Muscle layer of duodenum (tissue), 2 donors: ENCODE measurements at regions not wholly inside any gene's neighbourhood (a gene's known extent, or its start where the extent isn't known, plus 50 kb on each side); places are given as distances from the start of the nearest gene placed in this dataset.

Experiments used
- H3K27ac ChIP-seq: one replicate; pipeline ENCODE4 v1.7.0; 2013; ENCODE audit warnings: mild to moderate bottlenecking, low read length
- H3K27me3 ChIP-seq: one replicate; pipeline ENCODE4 v1.7.0; 2013; ENCODE audit warnings: low read depth, mild to moderate bottlenecking, control low read depth, low read length
- H3K36me3 ChIP-seq, 2 donors: one replicate each; pipeline ENCODE4 v1.7.0; 2013; ENCODE audit warnings: low read length in 2 of 2, control low read depth in 1 of 2, mild to moderate bottlenecking in 1 of 2; ENCODE audit not compliant: insufficient read depth in 2 of 2, control insufficient read depth in 1 of 2
- H3K4me1 ChIP-seq, 2 donors: one replicate each; pipeline ENCODE4 v1.7.0; 2013; ENCODE audit warnings: low read length in 2 of 2, mild to moderate bottlenecking in 2 of 2, control low read depth in 1 of 2, moderate library complexity in 1 of 2; ENCODE audit not compliant: insufficient read depth in 2 of 2, control insufficient read depth in 1 of 2
- H3K4me3 ChIP-seq, 2 donors: one replicate each; pipeline ENCODE4 v1.7.0; 2013; ENCODE audit warnings: low read length in 2 of 2, low read depth in 1 of 2, mild to moderate bottlenecking in 1 of 2
- H3K9me3 ChIP-seq, 2 donors: one replicate each; pipeline ENCODE4 v1.7.0; 2013; ENCODE audit warnings: low read length in 2 of 2, control low read depth in 1 of 2, mild to moderate bottlenecking in 1 of 2; ENCODE audit not compliant: control insufficient read depth in 1 of 2
- donor health status: healthy.

DNA sequence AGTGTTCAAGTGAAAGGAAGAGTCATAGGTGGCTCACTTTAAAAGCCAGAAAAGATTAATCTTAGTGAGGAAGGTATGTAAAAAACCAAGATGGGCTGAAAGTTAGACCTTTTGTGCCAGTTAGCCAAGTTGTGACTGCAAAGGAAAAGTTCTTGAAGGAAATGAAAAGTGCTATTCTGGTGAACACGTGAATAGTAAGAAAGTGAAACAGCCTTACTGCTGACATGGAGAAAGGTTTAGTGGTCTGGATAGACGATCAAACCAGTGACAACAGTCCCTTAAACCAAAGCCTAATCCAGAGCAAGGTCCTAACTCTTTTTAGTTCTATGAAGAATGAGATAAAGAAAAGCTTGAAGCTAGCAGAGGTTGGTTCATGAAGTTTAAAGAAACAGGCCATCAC, 106.4 kb downstream of the CTH start:
- Histone ChIP-seq H3K4me1 (no peaks in the 10 kb centered on the region), H3K4me3 (no peak overlapping the region), H3K36me3 (no peaks in the 10 kb centered on the region), H3K27ac (no peak overlapping the region), H3K27me3 (no peaks in the 10 kb centered on the region), H3K9me3 (no peaks in the 10 kb centered on the region)

DNA sequence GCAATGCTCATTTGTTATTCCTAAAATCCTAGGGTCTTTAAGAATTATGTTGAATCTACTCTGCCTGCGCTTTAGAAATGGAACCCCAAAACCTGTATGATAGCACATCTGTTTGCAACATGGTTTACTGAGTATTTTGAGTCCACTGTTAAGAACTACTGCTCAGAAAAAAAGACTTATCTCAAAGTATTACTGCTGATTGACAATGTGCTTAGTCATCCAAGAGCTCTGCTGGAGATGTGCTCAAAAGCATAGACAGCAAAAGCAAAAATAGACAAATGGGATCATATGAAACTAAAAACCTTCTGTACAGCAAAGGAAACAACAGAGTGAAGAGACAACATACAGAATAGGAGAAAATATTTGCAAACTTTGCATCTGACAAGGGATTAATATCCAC, 107.0 kb downstream of the CTH start:
- no peaks in the 10 kb centered on the region for H3K4me1 ChIP-seq
- H3K27ac ChIP-seq, result no peak overlapping the region
- no peak overlapping the region for H3K4me3 ChIP-seq
- no peaks in the 10 kb centered on the region for H3K27me3 ChIP-seq
- H3K9me3 ChIP-seq, result no peaks in the 10 kb centered on the region
- no peaks in the 10 kb centered on the region for H3K36me3 ChIP-seq

DNA sequence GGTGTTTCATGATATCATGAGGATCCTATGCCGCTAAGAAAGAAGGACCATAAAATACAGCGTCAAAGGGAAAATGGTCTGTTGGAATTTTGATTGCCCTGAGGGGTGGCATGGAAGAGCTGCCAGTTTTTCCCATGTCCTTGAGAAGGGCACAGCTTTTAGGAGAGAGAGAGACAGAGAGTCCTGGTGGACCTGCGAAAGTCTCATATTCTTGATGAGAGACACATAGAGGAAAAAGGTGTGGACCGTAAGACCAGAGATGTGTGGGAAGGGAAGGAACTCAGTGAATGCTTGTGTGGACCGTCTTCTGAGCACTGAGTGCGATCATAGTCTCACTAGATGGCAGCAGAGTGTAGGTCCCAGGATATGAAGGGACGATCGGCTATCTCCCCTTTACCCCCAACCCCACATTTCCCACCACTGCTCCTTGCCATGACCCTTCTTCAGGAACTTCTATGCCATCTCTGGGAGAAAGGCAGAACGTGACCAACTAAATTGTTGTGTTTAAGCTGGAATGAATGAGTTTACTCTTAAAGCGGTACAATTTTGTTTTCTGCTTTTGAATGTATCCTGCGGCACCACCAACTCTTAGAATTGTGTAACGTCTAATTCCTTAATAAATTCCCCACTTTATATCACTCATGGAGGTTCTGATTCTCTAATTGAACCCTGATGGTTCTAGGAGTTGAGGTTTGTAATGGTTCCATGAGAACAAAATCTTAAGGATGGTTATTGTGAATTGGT, 117.7 kb downstream of the CTH start:
- H3K9me3 ChIP-seq, result no peaks in the 10 kb centered on the region
- no peak overlapping the region for H3K4me3 ChIP-seq
- no peaks in the 10 kb centered on the region for H3K27me3 ChIP-seq
- no peaks in the 10 kb centered on the region for H3K4me1 ChIP-seq
- H3K36me3 ChIP-seq, result no peaks in the 10 kb centered on the region
- no peak overlapping the region for H3K27ac ChIP-seq

DNA sequence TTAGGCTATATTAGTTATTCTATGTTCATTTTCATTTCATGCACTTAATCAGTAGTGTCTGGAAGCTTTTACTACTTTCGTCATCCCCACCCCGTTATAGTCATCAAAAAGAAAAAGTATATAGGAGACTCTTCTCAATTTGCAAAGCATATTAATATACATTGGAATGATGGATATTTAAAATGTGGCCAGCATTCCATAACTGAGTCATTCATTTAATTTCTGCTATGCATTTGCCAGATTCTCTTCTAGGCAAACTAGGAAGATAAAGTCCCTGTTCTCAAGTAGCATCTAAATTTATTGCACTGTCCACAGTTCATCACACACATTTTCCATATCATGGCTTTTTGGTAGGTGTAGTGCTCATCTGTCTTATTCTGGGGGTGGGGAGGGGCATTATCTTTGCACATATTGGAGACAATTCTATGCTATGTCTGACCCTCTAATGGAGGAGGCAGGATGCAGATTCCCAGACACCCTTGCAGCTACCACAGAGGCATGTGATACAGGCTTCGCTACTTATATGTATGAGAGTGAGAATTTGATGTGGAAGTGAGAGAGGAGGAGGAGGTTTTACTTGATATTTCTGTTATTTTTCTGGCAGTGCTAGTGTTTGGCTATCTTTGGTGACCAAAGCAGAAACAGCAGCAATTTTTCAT, 125.8 kb downstream of the CTH start:
- H3K27me3 ChIP-seq, result no peaks in the 10 kb centered on the region
- H3K4me3 ChIP-seq, result no peak overlapping the region
- no peaks in the 10 kb centered on the region for H3K9me3 ChIP-seq
- no peaks in the 10 kb centered on the region for H3K36me3 ChIP-seq
- H3K27ac ChIP-seq, result no peak overlapping the region
- no peaks in the 10 kb centered on the region for H3K4me1 ChIP-seq

DNA sequence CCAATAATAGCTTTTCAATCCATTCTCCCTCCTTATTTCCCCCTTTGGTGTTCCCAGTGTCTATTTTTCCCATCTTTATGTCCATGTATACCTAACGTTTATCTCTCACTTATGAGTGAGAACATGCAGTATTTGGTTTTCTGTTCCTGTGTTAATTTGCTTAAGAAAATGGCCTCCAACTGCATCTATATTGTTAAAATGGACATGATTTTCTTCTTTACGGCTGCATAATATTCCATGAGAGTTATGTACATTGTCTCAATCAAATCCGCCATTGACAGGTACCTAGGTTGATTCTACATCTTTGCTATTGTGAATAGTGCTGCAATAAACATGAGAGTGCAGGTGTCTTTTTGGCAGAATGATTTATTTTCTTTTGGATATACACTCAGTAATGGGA, 126.7 kb downstream of the CTH start:
- H3K9me3 ChIP-seq, result no peaks in the 10 kb centered on the region
- no peaks in the 10 kb centered on the region for H3K4me1 ChIP-seq
- no peaks in the 10 kb centered on the region for H3K36me3 ChIP-seq
- H3K4me3 ChIP-seq, result no peak overlapping the region
- H3K27me3 ChIP-seq, result no peaks in the 10 kb centered on the region
- no peak overlapping the region for H3K27ac ChIP-seq

DNA sequence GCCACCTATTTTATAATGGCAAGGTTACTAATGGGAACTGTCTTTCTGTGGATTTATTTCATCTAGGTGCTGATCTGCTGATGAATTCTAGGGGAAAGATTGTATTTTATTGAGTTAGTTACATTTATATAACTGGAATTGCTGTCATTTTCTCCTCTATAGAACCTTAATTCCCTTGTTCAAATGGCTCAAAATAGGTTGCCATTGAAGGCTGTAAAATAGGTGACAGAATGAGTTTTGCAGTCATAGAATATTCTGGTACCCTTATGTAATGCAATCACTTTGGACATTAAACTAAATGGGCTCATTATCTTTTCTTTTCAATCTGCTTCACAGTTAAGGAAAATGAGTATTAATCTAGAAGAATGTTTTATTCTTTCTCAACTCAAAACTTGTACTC, 131.0 kb downstream of the CTH start:
- H3K4me3 ChIP-seq, result no peak overlapping the region
- no peaks in the 10 kb centered on the region for H3K9me3 ChIP-seq
- no peak overlapping the region for H3K27ac ChIP-seq
- H3K36me3 ChIP-seq, result no peaks in the 10 kb centered on the region
- no peaks in the 10 kb centered on the region for H3K4me1 ChIP-seq
- no peaks in the 10 kb centered on the region for H3K27me3 ChIP-seq

DNA sequence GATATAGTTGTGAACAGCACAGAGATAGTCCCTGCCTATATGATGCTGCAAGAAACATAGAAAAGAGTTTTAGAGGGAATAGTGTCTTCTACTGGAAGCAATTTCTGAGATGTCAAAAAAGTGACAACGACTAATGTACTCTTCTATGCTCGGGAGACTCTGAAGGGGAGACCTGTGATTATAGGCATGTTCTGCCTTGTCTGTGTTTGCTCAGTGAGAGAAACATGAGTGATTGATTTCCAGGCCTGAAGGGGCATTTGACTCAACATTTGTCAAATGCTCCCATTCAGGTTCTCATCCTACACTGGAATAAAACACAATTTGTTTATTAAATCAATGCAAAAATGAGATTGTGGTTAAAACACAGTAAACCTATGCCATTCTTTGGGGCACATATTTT, 131.8 kb downstream of the CTH start:
- no peak overlapping the region for H3K4me3 ChIP-seq
- H3K9me3 ChIP-seq, result no peaks in the 10 kb centered on the region
- H3K27me3 ChIP-seq, result no peaks in the 10 kb centered on the region
- no peak overlapping the region for H3K27ac ChIP-seq
- no peaks in the 10 kb centered on the region for H3K36me3 ChIP-seq
- no peaks in the 10 kb centered on the region for H3K4me1 ChIP-seq

DNA sequence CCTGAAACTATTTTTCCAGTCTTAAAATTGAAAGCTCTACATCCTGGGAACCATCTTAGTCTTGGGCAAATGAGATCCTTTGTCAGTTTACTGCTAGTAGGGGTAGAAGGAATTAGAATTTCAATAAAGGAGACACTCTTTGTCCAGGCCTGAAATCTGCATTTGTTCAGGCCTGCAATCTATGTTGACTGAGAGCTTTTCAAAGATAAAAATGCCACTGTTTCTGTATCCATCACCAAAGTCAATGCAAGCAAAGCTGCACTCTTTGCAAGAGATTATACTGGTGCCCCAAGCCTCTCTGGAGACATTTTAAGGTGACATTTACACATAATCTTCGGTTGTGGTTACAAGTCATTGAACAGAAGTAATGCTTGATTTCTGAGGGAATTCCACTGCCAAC, 135.7 kb downstream of the CTH start:
- Histone ChIP-seq H3K9me3 (no peaks in the 10 kb centered on the region), H3K36me3 (no peaks in the 10 kb centered on the region), H3K27ac (no peak overlapping the region), H3K27me3 (no peaks in the 10 kb centered on the region), H3K4me1 (no peaks in the 10 kb centered on the region), H3K4me3 (no peak overlapping the region)

DNA sequence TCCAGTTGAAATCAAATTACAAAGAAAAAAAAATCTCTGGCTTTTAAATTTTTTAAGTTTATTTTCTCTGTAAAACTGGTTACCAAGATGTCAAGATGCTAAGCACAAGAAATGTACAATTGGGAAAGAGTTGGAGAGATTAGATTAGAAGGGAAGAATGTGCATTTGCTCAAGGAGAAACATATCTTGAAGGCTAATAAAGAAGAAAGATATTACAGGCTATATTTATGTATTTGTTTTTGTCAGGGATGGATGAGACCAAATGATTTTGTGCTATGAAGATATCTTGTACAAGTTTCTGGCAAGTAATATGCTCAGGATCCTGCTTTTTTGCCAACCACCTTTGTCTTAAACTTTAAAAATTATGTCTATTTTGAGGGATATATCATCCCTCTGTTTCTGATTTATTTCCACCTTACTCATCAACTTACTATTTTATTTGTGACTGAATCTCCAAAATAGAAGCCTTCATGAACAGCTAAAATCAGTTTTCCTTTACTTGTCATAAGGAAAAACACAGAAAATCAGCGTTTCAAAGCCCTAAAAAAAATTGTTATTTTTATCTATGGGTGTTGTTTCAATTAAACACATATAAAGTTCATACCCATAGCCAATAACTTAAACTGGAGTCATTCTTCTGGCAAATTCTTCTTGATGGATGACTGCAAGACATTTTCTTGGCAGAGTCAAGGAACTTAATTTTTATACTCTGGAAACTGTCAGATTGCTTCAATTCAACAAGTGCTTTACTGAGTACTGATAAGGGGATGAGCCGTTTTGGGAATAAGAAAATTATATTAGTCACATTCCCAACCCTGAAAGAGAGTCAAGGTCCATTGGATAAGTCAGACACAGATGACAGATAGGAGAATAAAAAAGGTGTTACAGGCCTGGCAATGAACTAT, 141.8 kb downstream of the CTH start:
- H3K27me3 ChIP-seq, result no peaks in the 10 kb centered on the region
- no peaks in the 10 kb centered on the region for H3K9me3 ChIP-seq
- H3K4me1 ChIP-seq, result no peaks in the 10 kb centered on the region
- no peak overlapping the region for H3K4me3 ChIP-seq
- H3K36me3 ChIP-seq, result no peaks in the 10 kb centered on the region
- H3K27ac ChIP-seq, result no peak overlapping the region

DNA sequence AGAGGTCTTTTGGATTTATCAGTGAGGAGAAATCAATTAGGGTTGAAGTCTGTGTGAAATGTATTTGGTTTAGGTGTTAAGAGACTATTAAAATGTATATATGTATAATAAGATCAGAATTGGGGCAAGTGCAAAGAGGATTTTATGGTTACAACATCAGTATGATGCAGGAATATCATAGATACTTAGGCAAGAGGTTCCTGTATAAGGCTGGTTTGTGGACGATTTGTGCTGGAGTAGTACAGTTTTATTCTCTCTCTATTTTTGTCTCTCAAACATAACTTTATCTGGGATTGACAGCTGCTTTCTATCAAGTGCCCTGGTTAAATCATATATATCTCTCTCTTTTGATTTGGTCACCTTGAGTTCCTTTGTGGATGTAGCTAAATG, 142.5 kb downstream of the CTH start:
- no peaks in the 10 kb centered on the region for H3K27me3 ChIP-seq
- H3K4me3 ChIP-seq, result no peak overlapping the region
- no peaks in the 10 kb centered on the region for H3K4me1 ChIP-seq
- no peaks in the 10 kb centered on the region for H3K9me3 ChIP-seq
- H3K36me3 ChIP-seq, result no peaks in the 10 kb centered on the region
- no peak overlapping the region for H3K27ac ChIP-seq

DNA sequence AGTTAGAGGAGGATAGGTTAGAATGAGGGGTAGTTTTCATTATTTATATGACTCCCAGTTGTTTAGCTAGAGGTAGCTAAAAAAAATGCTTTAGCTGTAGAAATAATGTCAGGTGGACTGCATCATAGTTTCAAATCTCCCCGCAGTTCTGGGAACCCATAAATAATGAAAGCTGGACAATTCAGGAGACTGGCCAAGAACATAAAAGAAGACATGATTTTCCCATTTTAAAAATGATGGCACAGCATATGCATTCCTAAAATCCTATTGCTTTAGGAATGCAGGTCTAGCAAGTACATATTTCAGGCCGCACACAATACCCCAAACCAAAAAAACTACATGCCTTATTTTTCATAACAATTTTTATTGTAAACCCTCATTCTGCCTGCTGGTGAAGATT, 143.3 kb downstream of the CTH start:
- H3K4me1 ChIP-seq, result no peaks in the 10 kb centered on the region
- no peak overlapping the region for H3K27ac ChIP-seq
- no peaks in the 10 kb centered on the region for H3K27me3 ChIP-seq
- H3K4me3 ChIP-seq, result no peak overlapping the region
- no peaks in the 10 kb centered on the region for H3K36me3 ChIP-seq
- H3K9me3 ChIP-seq, result no peaks in the 10 kb centered on the region
